IMR-90 (cell line): ENCODE measurements at regions not wholly inside any gene's neighbourhood (a gene's known extent, or its start where the extent isn't known, plus 50 kb on each side); places are given as distances from the start of the nearest gene placed in this dataset.

Source experiments
- ATAC-seq: fragments of 200-7000 bp; cut with Tn5 transposase; 2 replicates; pipeline ENCODE4 v1.9.1; 2020; ENCODE audit warnings: low read depth, mild to moderate bottlenecking, moderate library complexity
- BruUV-seq: library from RNA; stranded (reverse); fragments of 400-500 nt; replicated peaks from 2 replicates; lab custom pipeline; 2021; lab: Mats Ljungman, UMichigan
- CTCF ChIA-PET: fragments of 300-600 bp; formaldehyde crosslinking; extraction: SDS; loops from one replicate; lab custom pipeline; 2021; ENCODE audit warnings: antibody characterized with exemption; lab: Yijun Ruan, JAX
- POLR2A ChIA-PET: fragments of 300-600 bp; sonication (Branson Sonifier 250); formaldehyde crosslinking; loops from one replicate; lab custom pipeline; 2022; ENCODE audit warnings: antibody characterized with exemption; ENCODE audit not compliant: unreplicated experiment; lab: Charles Lee
- DNase-seq: peaks from one replicate; pipeline ENCODE4 v3.0.0; 2013
- H2AFZ ChIP-seq: replicated peaks from 2 replicates; pipeline ENCODE3; 2013; ENCODE audit warnings: low read length, mild to moderate bottlenecking; ENCODE audit not compliant: poor library complexity
- H2AK5ac ChIP-seq: 2 replicates; pipeline ENCODE4 v1.6.1; 2013; ENCODE audit warnings: low read depth, low read length, inconsistent platforms
- H2AK9ac ChIP-seq: replicated peaks from 2 replicates; pipeline ENCODE3; 2013; ENCODE audit warnings: mild to moderate bottlenecking, low read depth, low read length, moderate library complexity; ENCODE audit not compliant: poor library complexity
- H2BK120ac ChIP-seq: 2 replicates; pipeline ENCODE4 v1.6.1; 2013; ENCODE audit warnings: low read depth, low read length, inconsistent platforms
- H2BK15ac ChIP-seq: 3 replicates; pipeline ENCODE4 v1.6.1; 2013; ENCODE audit warnings: low read depth, low read length, inconsistent platforms
- H2BK20ac ChIP-seq: 2 replicates; pipeline ENCODE4 v1.6.1; 2013; ENCODE audit warnings: low read depth, mild to moderate bottlenecking, inconsistent platforms, low read length, moderate library complexity
- H2BK5ac ChIP-seq: 2 replicates; pipeline ENCODE4 v1.6.1; 2013; ENCODE audit warnings: mild to moderate bottlenecking, low read depth, low read length, inconsistent platforms; ENCODE audit not compliant: poor library complexity, severe bottlenecking
- H3K14ac ChIP-seq: replicated peaks from 2 replicates; pipeline ENCODE4 v1.6.1; 2013; ENCODE audit warnings: low read depth, low read length, inconsistent platforms
- H3K18ac ChIP-seq: 2 replicates; pipeline ENCODE4 v1.6.1; 2013; ENCODE audit warnings: low read depth, low read length, control low read depth
- H3K23ac ChIP-seq: 2 replicates; pipeline ENCODE4 v1.6.1; 2013; ENCODE audit warnings: low read depth, low read length, inconsistent platforms
- H3K27ac ChIP-seq: 2 replicates; pipeline ENCODE4 v1.5.1; 2013; ENCODE audit warnings: mild to moderate bottlenecking, control low read depth, low read length; ENCODE audit not compliant: insufficient read depth
- H3K27me3 ChIP-seq: 2 replicates; pipeline ENCODE4 v1.6.1; 2013; ENCODE audit warnings: low read length; ENCODE audit not compliant: control insufficient read depth, insufficient read depth
- H3K36me3 ChIP-seq: 2 replicates; pipeline ENCODE4 v1.6.1; 2013; ENCODE audit warnings: low read length, mixed read lengths; ENCODE audit not compliant: control insufficient read depth, insufficient read depth
- H3K4ac ChIP-seq: 2 replicates; pipeline ENCODE4 v1.6.1; 2013; ENCODE audit warnings: low read depth, low read length, inconsistent platforms
- H3K4me1 ChIP-seq: 2 replicates; pipeline ENCODE4 v1.6.1; 2013; ENCODE audit warnings: low read length, mixed read lengths; ENCODE audit not compliant: control insufficient read depth, insufficient read depth
- H3K4me2 ChIP-seq: 2 replicates; pipeline ENCODE4 v1.6.1; 2013; ENCODE audit warnings: low read depth, mild to moderate bottlenecking, control low read depth, low read length, moderate library complexity
- H3K4me3 ChIP-seq: 2 replicates; pipeline ENCODE4 v1.5.1; 2013; ENCODE audit warnings: low read depth, mild to moderate bottlenecking, control low read depth, low read length, moderate library complexity; ENCODE audit not compliant: insufficient read depth
- H3K56ac ChIP-seq: 2 replicates; pipeline ENCODE4 v1.6.1; 2013; ENCODE audit warnings: low read length, inconsistent platforms; ENCODE audit not compliant: insufficient read depth; ENCODE audit errors: extremely low read depth
- H3K79me1 ChIP-seq, 2 experiments: 2 replicates each; pipeline ENCODE4 v1.6.1; 2013; ENCODE audit warnings: low read length in 2 of 2, inconsistent platforms in 1 of 2, low read depth in 1 of 2
- H3K9ac ChIP-seq: 2 replicates; pipeline ENCODE4 v1.6.1; 2013; ENCODE audit warnings: low read depth, low read length, control low read depth
- H3K9me1 ChIP-seq: 2 replicates; pipeline ENCODE4 v1.6.1; 2013; ENCODE audit warnings: low read length, inconsistent platforms; ENCODE audit not compliant: insufficient read depth
- H3K9me3 ChIP-seq: 2 replicates; pipeline ENCODE4 v1.6.1; 2013; ENCODE audit warnings: low read length; ENCODE audit not compliant: control insufficient read depth, insufficient read depth
- H4K20me1 ChIP-seq: 2 replicates; pipeline ENCODE4 v1.6.1; 2013; ENCODE audit warnings: low read length, inconsistent platforms; ENCODE audit not compliant: insufficient read depth
- H4K5ac ChIP-seq: 2 replicates; pipeline ENCODE4 v1.6.1; 2013; ENCODE audit warnings: mild to moderate bottlenecking, low read depth, low read length, control low read depth
- H4K8ac ChIP-seq, 2 experiments: 2 replicates each; pipeline ENCODE4 v1.6.1; 2013; ENCODE audit warnings: low read depth in 2 of 2, low read length in 2 of 2, control low read depth in 1 of 2, inconsistent platforms in 1 of 2
- H4K91ac ChIP-seq: 2 replicates; pipeline ENCODE4 v1.6.1; 2013; ENCODE audit warnings: low read depth, low read length, inconsistent platforms; ENCODE audit not compliant: insufficient read depth
- BHLHE40 ChIP-seq: fragments of 150-350 bp; IDR thresholded peaks from 2 replicates; pipeline ENCODE4 v1.6.1; 2016; ENCODE audit warnings: mild to moderate bottlenecking, low read depth, low read length
- CEBPB ChIP-seq: IDR thresholded peaks from 2 replicates; pipeline ENCODE4 v1.6.1; 2012; ENCODE audit warnings: low read depth, low read length, improper control_type of control experiment
- CHD1 ChIP-seq: IDR thresholded peaks from 2 replicates; pipeline ENCODE4 v1.6.1; 2012; ENCODE audit warnings: low read depth, low read length, improper control_type of control experiment
- FOS ChIP-seq: fragments of 150-350 bp; IDR thresholded peaks from 2 replicates; pipeline ENCODE4 v1.6.1; 2016; ENCODE audit warnings: low read depth, low read length
- MAFK ChIP-seq: IDR thresholded peaks from 2 replicates; pipeline ENCODE4 v1.6.1; 2012; ENCODE audit warnings: low read depth, low read length, improper control_type of control experiment
- MAZ ChIP-seq: IDR thresholded peaks from 2 replicates; pipeline ENCODE4 v1.6.1; 2012; ENCODE audit warnings: low read depth, mild to moderate bottlenecking, low read length, improper control_type of control experiment, moderate library complexity, borderline replicate concordance
- MXI1 ChIP-seq: IDR thresholded peaks from 2 replicates; pipeline ENCODE4 v1.6.1; 2012; ENCODE audit warnings: low read depth, mild to moderate bottlenecking, low read length, moderate library complexity, borderline replicate concordance
- NFE2L2 ChIP-seq: fragments of 150-350 bp; IDR thresholded peaks from 2 replicates; pipeline ENCODE4 v1.6.1; 2016; ENCODE audit warnings: low read depth, mild to moderate bottlenecking, low read length
- POLR2A ChIP-seq: IDR thresholded peaks from 2 replicates; pipeline ENCODE4 v1.6.1; 2012; ENCODE audit warnings: mild to moderate bottlenecking, low read depth, low read length
- RAD21 ChIP-seq: IDR thresholded peaks from 2 replicates; pipeline ENCODE4 v1.6.1; 2012; ENCODE audit warnings: low read length, improper control_type of control experiment
- RCOR1 ChIP-seq: IDR thresholded peaks from 2 replicates; pipeline ENCODE4 v1.6.1; 2012; ENCODE audit warnings: mild to moderate bottlenecking, low read length, improper control_type of control experiment; ENCODE audit not compliant: insufficient replicate concordance
- RFX5 ChIP-seq: IDR thresholded peaks from 2 replicates; pipeline ENCODE4 v1.8.0; 2012; ENCODE audit warnings: low read depth, mild to moderate bottlenecking, low read length, moderate library complexity
- SMC3 ChIP-seq: fragments of 150-350 bp; IDR thresholded peaks from 2 replicates; pipeline ENCODE4 v1.6.1; 2016; ENCODE audit warnings: low read depth, mild to moderate bottlenecking, antibody characterized with exemption, low read length, moderate library complexity
- WGBS, 2 experiments: methylation state at CpG; one replicate each; pipeline versions ENCODE4 v1.1.5 to v1.1.7; 2013; ENCODE audit warnings: missing lambda C conversion rate in 2 of 2; ENCODE audit not compliant: insufficient read length in 1 of 2; ENCODE audit errors: extremely low coverage in 2 of 2; 5-methylcytosine and 5-hydroxymethylcytosine counted together
- dilution Hi-C: fragments of 300-500 bp; cut with HindIII; formaldehyde crosslinking; loops from one replicate; pipeline ENCODE4 v1.14.3; 2018; ENCODE audit warnings: low sequenced_read_pairs; ENCODE audit not compliant: unreplicated experiment
- in situ Hi-C: fragments of 300-500 bp; cut with MboI; formaldehyde crosslinking; loops from 3 replicates; pipeline ENCODE4 v1.14.3; 2019; ENCODE audit warnings: low sequenced_read_pairs, inconsistent platforms, mixed read lengths
- intact Hi-C: fragments of 100-400 bp; cut with micrococcal nuclease; formaldehyde crosslinking; loops from 2 replicates; pipeline ENCODE4 v1.10.0; 2022
- TF ChIP-seq, protein P1 (sequence below): conservative IDR thresholded peaks from 2 replicates; pipeline ENCODE4 v1.5.1; 2012; ENCODE audit warnings: mild to moderate bottlenecking, low read depth, low read length, improper control_type of control experiment
- TF ChIP-seq, protein P2 (sequence below): fragments of 150-350 bp; IDR thresholded peaks from 2 replicates; pipeline ENCODE4 v1.6.1; 2017; ENCODE audit warnings: mild to moderate bottlenecking, antibody characterized with exemption, low read length, low read depth
- TF ChIP-seq, protein P3 (sequence below): fragments of 150-350 bp; IDR thresholded peaks from 2 replicates; pipeline ENCODE4 v1.6.1; 2016; ENCODE audit warnings: low read depth, mild to moderate bottlenecking, low read length, moderate library complexity, borderline replicate concordance

DNA sequence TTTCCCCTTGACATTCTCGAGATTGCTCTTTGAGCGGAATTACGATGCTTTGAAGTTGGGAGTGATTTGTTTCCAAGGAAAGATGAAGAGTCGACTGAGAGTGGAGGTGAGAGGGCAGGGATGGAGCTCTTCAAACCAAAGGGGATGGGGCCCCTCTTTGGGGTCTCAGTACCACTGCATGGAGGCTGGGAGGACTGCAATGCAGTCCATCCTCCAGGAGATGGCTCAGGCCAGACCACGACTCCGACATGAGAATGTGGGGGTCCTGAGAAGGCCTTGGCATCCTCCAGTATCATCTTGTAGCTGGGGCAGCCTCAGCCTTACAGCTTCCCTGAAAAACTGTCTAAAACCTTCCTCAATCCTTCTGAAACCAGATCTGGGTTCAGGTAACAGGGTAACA, 51.1 kb upstream of the CDKN2AIPNL start:
- Histone ChIP-seq H2BK5ac (no peak overlapping the region), H3K4me2 (no peak overlapping the region), H3K23ac (no peak overlapping the region), H2BK15ac (no peak overlapping the region), H4K5ac (no peak overlapping the region), H3K56ac (no peak overlapping the region), H3K9me1 (peaks cover 24% of the 10 kb centered on the region), H2AFZ (no peak overlapping the region), H3K27ac (no peak overlapping the region), H3K9ac (no peak overlapping the region), H3K4me3 (no peak overlapping the region), H2BK120ac (no peak overlapping the region), H3K79me1 (peaks cover 0 to 3% of the 10 kb centered on the region in 2 experiments; a peak in 1 of 4 replicates), H2BK20ac (no peak overlapping the region), H2AK9ac (no peak overlapping the region), H3K9me3 (no peaks in the 10 kb centered on the region), H4K8ac (no peak overlapping the region), H3K14ac (no peak overlapping the region), H3K4ac (no peak overlapping the region), H3K27me3 (no peaks in the 10 kb centered on the region), H3K36me3 (no peaks in the 10 kb centered on the region), H2AK5ac (no peak overlapping the region), H4K20me1 (no peaks in the 10 kb centered on the region), H3K4me1 (peaks cover 21% of the 10 kb centered on the region), H3K18ac (no peak overlapping the region), H4K91ac (no peak overlapping the region)
- intact Hi-C loops (no loop called here), dilution Hi-C loops (no loop called here), in situ Hi-C loops (no loop called here)
- no CpG with 5 or more reads among the region's 6 CpGs for WGBS, 2 experiments
- no TSS peak for BruUV-seq
- ChIA-PET POLR2A (no interaction called here), CTCF (no interaction called here)
- ATAC-seq (no peak), DNase-seq (no peak)
- TF ChIP-seq POLR2A: no peak
- no peak for TF ChIP-seq NFE2L2
- TF ChIP-seq MXI1: no peak
- TF ChIP-seq CEBPB: no peak
- TF ChIP-seq, protein P1, sequence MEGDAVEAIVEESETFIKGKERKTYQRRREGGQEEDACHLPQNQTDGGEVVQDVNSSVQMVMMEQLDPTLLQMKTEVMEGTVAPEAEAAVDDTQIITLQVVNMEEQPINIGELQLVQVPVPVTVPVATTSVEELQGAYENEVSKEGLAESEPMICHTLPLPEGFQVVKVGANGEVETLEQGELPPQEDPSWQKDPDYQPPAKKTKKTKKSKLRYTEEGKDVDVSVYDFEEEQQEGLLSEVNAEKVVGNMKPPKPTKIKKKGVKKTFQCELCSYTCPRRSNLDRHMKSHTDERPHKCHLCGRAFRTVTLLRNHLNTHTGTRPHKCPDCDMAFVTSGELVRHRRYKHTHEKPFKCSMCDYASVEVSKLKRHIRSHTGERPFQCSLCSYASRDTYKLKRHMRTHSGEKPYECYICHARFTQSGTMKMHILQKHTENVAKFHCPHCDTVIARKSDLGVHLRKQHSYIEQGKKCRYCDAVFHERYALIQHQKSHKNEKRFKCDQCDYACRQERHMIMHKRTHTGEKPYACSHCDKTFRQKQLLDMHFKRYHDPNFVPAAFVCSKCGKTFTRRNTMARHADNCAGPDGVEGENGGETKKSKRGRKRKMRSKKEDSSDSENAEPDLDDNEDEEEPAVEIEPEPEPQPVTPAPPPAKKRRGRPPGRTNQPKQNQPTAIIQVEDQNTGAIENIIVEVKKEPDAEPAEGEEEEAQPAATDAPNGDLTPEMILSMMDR: no peak
- TF ChIP-seq RFX5: no peak
- TF ChIP-seq, protein P2, sequence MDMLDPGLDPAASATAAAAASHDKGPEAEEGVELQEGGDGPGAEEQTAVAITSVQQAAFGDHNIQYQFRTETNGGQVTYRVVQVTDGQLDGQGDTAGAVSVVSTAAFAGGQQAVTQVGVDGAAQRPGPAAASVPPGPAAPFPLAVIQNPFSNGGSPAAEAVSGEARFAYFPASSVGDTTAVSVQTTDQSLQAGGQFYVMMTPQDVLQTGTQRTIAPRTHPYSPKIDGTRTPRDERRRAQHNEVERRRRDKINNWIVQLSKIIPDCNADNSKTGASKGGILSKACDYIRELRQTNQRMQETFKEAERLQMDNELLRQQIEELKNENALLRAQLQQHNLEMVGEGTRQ: no peak
- TF ChIP-seq RCOR1: no peak
- TF ChIP-seq RAD21: no peak
- no peak for TF ChIP-seq MAZ
- no peak for TF ChIP-seq CHD1
- TF ChIP-seq BHLHE40: no peak
- TF ChIP-seq SMC3: no peak
- TF ChIP-seq MAFK: no peak
- TF ChIP-seq, protein P3, sequence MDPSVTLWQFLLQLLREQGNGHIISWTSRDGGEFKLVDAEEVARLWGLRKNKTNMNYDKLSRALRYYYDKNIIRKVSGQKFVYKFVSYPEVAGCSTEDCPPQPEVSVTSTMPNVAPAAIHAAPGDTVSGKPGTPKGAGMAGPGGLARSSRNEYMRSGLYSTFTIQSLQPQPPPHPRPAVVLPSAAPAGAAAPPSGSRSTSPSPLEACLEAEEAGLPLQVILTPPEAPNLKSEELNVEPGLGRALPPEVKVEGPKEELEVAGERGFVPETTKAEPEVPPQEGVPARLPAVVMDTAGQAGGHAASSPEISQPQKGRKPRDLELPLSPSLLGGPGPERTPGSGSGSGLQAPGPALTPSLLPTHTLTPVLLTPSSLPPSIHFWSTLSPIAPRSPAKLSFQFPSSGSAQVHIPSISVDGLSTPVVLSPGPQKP: no peak
- no peak for TF ChIP-seq FOS
